ENCODE measurements at regions not wholly inside any gene's neighbourhood (a gene's known extent, or its start where the extent isn't known, plus 50 kb on each side); places are given as distances from the start of the nearest gene placed in this dataset.

DNA sequence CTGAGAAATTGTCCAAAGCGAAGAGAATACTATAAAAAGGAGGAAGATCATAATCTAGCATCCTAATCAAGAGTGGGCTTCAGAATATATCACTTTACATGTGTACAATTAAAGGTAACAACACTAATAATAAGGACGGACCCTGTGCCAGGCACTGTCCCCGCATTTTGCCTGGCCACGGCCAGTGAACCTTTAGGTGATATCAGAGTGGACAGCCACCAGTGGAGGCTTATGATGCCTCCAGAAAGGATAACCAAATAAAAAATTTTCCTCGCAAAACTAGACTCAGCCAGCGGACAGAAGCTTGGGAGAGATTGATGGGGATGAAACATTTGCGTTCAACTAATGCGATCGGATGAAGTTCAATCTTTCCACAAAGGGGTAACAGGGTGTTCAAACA lies 436.4 kb downstream of the NPHP4 start:
- no TSS peak for BruUV-seq (replicated peaks)
- CTCF ChIA-PET: no interaction called here
- intact Hi-C loops (cut with micrococcal nuclease; ENCODE audit: unreplicated experiment): no loop called here

DNA sequence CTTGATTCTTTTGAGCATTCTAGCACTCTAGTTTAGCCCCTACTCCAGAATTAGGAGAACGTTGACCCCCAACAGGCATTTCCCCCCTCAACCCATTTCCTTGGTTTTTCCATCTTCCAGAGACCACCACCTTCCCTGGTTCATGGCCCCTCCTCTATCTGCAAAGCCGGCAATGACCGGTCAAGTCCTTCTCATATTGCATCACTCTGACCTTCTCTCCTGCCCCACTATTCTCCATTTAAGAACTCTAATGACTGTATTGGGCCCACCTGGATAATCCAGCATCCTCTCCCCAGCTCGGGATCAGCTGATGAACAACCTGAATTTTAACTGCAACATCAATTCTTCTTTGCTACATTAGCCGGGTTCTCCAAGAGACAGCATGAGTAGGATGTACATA lies 437.4 kb downstream of the NPHP4 start:
- H3K9me3 ChIP-seq: no peaks in the 10 kb centered on the region
- no peaks in the 10 kb centered on the region; the same call in 1 of the 2 replicates for H3K27me3 ChIP-seq (replicated peaks; ENCODE audit: control insufficient read depth, insufficient read depth, low read length)
- no peaks in the 10 kb centered on the region for H3K36me3 ChIP-seq (ENCODE audit: control insufficient read depth, insufficient read depth, low read length)
- Mint-ChIP-seq H3K36me3 (ENCODE audit: insufficient read depth, unreplicated experiment) (peaks cover 6% of the 10 kb centered on the region), H3K4me1 (ENCODE audit: low read depth, unreplicated experiment) (no peaks in the 10 kb centered on the region), H3K9me3 (ENCODE audit: unreplicated experiment) (peaks cover 11% of the 10 kb centered on the region), H3K4me3 (ENCODE audit: unreplicated experiment) (no peak overlapping the region), H3K27me3 (ENCODE audit: insufficient read depth, unreplicated experiment) (peaks cover 7% of the 10 kb centered on the region), H3K27ac (ENCODE audit: unreplicated experiment) (no peak overlapping the region)
- H3K4me3 ChIP-seq (ENCODE audit: low read depth, low read length): no peak overlapping the region
- TF ChIP-seq, protein P1, sequence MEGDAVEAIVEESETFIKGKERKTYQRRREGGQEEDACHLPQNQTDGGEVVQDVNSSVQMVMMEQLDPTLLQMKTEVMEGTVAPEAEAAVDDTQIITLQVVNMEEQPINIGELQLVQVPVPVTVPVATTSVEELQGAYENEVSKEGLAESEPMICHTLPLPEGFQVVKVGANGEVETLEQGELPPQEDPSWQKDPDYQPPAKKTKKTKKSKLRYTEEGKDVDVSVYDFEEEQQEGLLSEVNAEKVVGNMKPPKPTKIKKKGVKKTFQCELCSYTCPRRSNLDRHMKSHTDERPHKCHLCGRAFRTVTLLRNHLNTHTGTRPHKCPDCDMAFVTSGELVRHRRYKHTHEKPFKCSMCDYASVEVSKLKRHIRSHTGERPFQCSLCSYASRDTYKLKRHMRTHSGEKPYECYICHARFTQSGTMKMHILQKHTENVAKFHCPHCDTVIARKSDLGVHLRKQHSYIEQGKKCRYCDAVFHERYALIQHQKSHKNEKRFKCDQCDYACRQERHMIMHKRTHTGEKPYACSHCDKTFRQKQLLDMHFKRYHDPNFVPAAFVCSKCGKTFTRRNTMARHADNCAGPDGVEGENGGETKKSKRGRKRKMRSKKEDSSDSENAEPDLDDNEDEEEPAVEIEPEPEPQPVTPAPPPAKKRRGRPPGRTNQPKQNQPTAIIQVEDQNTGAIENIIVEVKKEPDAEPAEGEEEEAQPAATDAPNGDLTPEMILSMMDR (IDR thresholded peaks at IDR 0.05; ENCODE audit: insufficient read depth in 1 of 2, low read depth in 1 of 2, low read length in 1 of 2, severe bottlenecking in 1 of 2, unreplicated experiment in 1 of 2): no peak
- ChIA-PET CTCF (no interaction called here), POLR2A (no interaction called here)
- no peak for DNase-seq
- intact Hi-C loops (cut with micrococcal nuclease; ENCODE audit: unreplicated experiment): no loop called here
- H3K4me1 ChIP-seq: no peaks in the 10 kb centered on the region
- BruUV-seq (replicated peaks): no TSS peak

More for the DNA sequence above, 436.4 kb downstream of the NPHP4 start:
- TF ChIP-seq, protein P1 (IDR thresholded peaks at IDR 0.05; ENCODE audit: insufficient read depth in 1 of 2, low read depth in 1 of 2, low read length in 1 of 2, severe bottlenecking in 1 of 2, unreplicated experiment in 1 of 2): no peak
- no peak overlapping the region for H3K27ac Mint-ChIP-seq (ENCODE audit: unreplicated experiment)
- POLR2A ChIA-PET: no interaction called here
- H3K4me3 ChIP-seq (ENCODE audit: low read depth, low read length): no peak overlapping the region
- no peaks in the 10 kb centered on the region for H3K9me3 ChIP-seq
- no peaks in the 10 kb centered on the region for H3K4me1 Mint-ChIP-seq (ENCODE audit: low read depth, unreplicated experiment)
- H3K36me3 ChIP-seq (ENCODE audit: control insufficient read depth, insufficient read depth, low read length): no peaks in the 10 kb centered on the region
- no peak for DNase-seq
- H3K36me3 Mint-ChIP-seq (ENCODE audit: insufficient read depth, unreplicated experiment): peaks cover 6% of the 10 kb centered on the region
- no peaks in the 10 kb centered on the region for H3K4me1 ChIP-seq
- H3K27me3 ChIP-seq (replicated peaks; ENCODE audit: control insufficient read depth, insufficient read depth, low read length): no peaks in the 10 kb centered on the region; the same call in 1 of the 2 replicates
- no peak overlapping the region for H3K4me3 Mint-ChIP-seq (ENCODE audit: unreplicated experiment)
- peaks cover 4% of the 10 kb centered on the region for H3K27me3 Mint-ChIP-seq (ENCODE audit: insufficient read depth, unreplicated experiment)
- peaks cover 11% of the 10 kb centered on the region for H3K9me3 Mint-ChIP-seq (ENCODE audit: unreplicated experiment)

DNA sequence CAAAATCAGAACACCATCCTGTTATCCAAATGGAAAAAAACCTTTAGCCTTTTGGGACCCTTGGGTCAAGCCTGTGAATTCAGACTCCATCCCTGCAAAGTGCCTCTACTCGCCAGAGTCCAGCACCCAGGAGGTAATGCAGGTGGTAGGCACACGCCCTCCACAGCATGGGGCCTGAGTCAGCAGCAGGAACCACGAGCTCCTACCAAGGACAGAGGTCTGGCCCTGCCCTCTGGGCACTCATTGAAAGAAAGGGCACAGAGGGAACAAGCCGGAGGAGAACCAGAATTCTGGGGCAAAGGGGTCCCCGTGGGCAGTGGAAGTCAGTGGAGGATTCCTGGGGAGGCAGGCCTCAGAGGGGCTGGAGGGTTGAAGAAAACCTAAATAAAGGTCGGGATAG lies 438.1 kb downstream of the NPHP4 start:
- H3K9me3 Mint-ChIP-seq (ENCODE audit: unreplicated experiment): peaks cover 10% of the 10 kb centered on the region
- no peaks in the 10 kb centered on the region for H3K9me3 ChIP-seq
- BruUV-seq (replicated peaks): no TSS peak
- H3K36me3 ChIP-seq (ENCODE audit: control insufficient read depth, insufficient read depth, low read length): no peaks in the 10 kb centered on the region
- H3K4me3 Mint-ChIP-seq (ENCODE audit: unreplicated experiment): no peak overlapping the region
- H3K27me3 Mint-ChIP-seq (ENCODE audit: insufficient read depth, unreplicated experiment): peaks cover 7% of the 10 kb centered on the region
- CTCF ChIA-PET: no interaction called here
- no peak for DNase-seq
- TF ChIP-seq, protein P1 (IDR thresholded peaks at IDR 0.05; ENCODE audit: insufficient read depth in 1 of 2, low read depth in 1 of 2, low read length in 1 of 2, severe bottlenecking in 1 of 2, unreplicated experiment in 1 of 2): no peak
- no peak overlapping the region for H3K27ac Mint-ChIP-seq (ENCODE audit: unreplicated experiment)
- H3K4me1 ChIP-seq: no peaks in the 10 kb centered on the region
- H3K27me3 ChIP-seq (replicated peaks; ENCODE audit: control insufficient read depth, insufficient read depth, low read length): no peaks in the 10 kb centered on the region; the same call in 1 of the 2 replicates
- no peaks in the 10 kb centered on the region for H3K4me1 Mint-ChIP-seq (ENCODE audit: low read depth, unreplicated experiment)
- H3K36me3 Mint-ChIP-seq (ENCODE audit: insufficient read depth, unreplicated experiment): peaks cover 6% of the 10 kb centered on the region
- no peak overlapping the region for H3K4me3 ChIP-seq (ENCODE audit: low read depth, low read length)
- POLR2A ChIA-PET: no interaction called here
- intact Hi-C loops (cut with micrococcal nuclease; ENCODE audit: unreplicated experiment): no loop called here

Data from Caco-2 (cell line).